Heart right ventricle (tissue), 16 donors: ENCODE measurements at regions not wholly inside any gene's neighbourhood (a gene's known extent, or its start where the extent isn't known, plus 50 kb on each side); places are given as distances from the start of the nearest gene placed in this dataset.

Experiments
- ATAC-seq, 8 donors: fragments of 200-7000 bp; cut with Tn5 transposase; one replicate each; pipeline ENCODE4 v1.9.1; 2020; ENCODE audit warnings: mild to moderate bottlenecking in 8 of 8, moderate library complexity in 8 of 8, moderate number of reproducible peaks in 1 of 8
- DNase-seq, 2 donors: peaks; one replicate each; pipeline ENCODE4 v3.0.0-alpha.2; 2020
- H3K27ac ChIP-seq, 10 donors: fragments of 200-600 bp; sonication (generic) in 2 of 10; one replicate each; pipeline versions ENCODE4 v1.5.0 to v1.8.0; 2020 to 2022; ENCODE audit warnings: mild to moderate bottlenecking in 3 of 10
- H3K27me3 ChIP-seq, 7 donors: fragments of 200-600 bp; one replicate each; pipeline ENCODE4 v1.8.0; 2021 to 2022; ENCODE audit warnings: mild to moderate bottlenecking in 2 of 7
- H3K36me3 ChIP-seq, 9 donors: fragments of 200-600 bp; sonication (generic) in 1 of 9; one replicate each; pipeline versions ENCODE4 v1.5.0 to v1.8.0; 2020 to 2022; ENCODE audit warnings: mild to moderate bottlenecking in 2 of 9
- H3K4me1 ChIP-seq, 9 donors: fragments of 200-600 bp; sonication (generic) in 1 of 9; one replicate each; pipeline versions ENCODE4 v1.5.0 to v1.8.0; 2020 to 2022; ENCODE audit warnings: mild to moderate bottlenecking in 4 of 9
- H3K4me3 ChIP-seq, 10 donors: fragments of 200-600 bp; sonication (generic) in 2 of 10; one replicate each; pipeline versions ENCODE4 v1.5.0 to v1.8.0; 2020 to 2022; ENCODE audit warnings: mild to moderate bottlenecking in 7 of 10, moderate library complexity in 2 of 10
- H3K9me3 ChIP-seq, 11 donors: fragments of 200-600 bp in 10 of 11; sonication (generic) in 2 of 11; one replicate each; pipeline versions ENCODE4 v1.5.0 to v1.8.0; 2013 to 2022; ENCODE audit warnings: mild to moderate bottlenecking in 2 of 11, control low read depth in 1 of 11, moderate library complexity in 1 of 11
- WGBS, 2 donors: extraction: QIAGEN DNeasy Blood & Tissue Kit; methylation state at CpG; one replicate each; pipeline ENCODE4 v1.1.7; 2013; ENCODE audit warnings: inconsistent platforms in 1 of 2; 5-methylcytosine and 5-hydroxymethylcytosine counted together
- intact Hi-C, 10 donors: fragments of 100-400 bp; cut with DNase I; formaldehyde crosslinking; loops; one replicate each; pipeline versions ENCODE4 v1.11.1 to v1.14.2; 2022
- TF ChIP-seq, protein P1 (sequence below), 9 donors: fragments of 200-600 bp; sonication (generic) in 2 of 9; IDR thresholded peaks; one replicate each; pipeline versions ENCODE4 v1.5.0 to v1.8.0; 2021 to 2022; ENCODE audit warnings: antibody characterized with exemption in 9 of 9, mild to moderate bottlenecking in 5 of 9, moderate library complexity in 1 of 9
- donor health status: Arrhythmogenic right ventricular cardiomyopathy.
- donor health status: ischemic (EF 13 %, LVEDD 7.1; RV severe dilation, severe dysfunction).
- donor health status: healthy with polysubstance abuse.
- donor health status: DM: no; HTN: yes; CAD: no.
- donor health status: DM: no; HTN: no; CAD: no.
- donor health status: ischemic (EF 25% LVEDD 6.9; RV normal size, moderate dysfunction).
- donor health status: ischemic (EF 25% LVEDD 5.7; RV mildly dilated, moderate dysfunction).
- donor health status: healthy.
- donor health status: DM: yes; HTN: yes; CAD: no.
- donor health status: Ischemic cardiomyopathy.
- donor health status: ischemic (EF 35%, LVEDD 5.7; RV mildly dilated, moderate dysfunction).
- donor health status: nonischemic (EF 11% LVEDD 7.7; RV severe dilation, severe dysfunction).
- donor health status: DM: yes; HTN: yes; CAD: no.
- donor health status: PGD.
- donor health status: ischemic (EF 29% LVEDD 5.4; RV normal size, mild dysfunction).
- donor health status: nonischemic (EF 23%, LVEDD 6.1; RV moderate dilation, normal function).

DNA sequence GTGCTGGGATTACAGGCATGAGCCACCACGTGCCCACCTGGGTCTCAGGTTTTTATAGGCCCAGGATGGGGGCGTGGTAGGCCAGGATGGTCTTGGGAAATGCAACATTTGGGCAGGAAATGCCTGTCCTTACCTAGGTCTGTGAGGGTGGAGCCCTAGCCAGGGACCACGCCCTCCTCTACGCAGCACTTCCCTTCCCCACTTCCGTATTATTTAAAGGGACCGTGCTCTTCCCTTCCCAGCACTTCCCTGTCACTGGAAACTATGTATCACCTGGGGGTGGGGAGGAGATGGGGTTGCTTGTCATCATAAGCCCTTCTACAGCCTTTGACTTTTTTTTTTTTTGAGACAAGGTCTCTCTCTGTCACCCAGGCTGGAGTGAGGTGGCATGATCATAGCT is 238.9 kb upstream of the NLRP1 start:
- intact Hi-C loops = no loop called here
- ATAC-seq (no peak), DNase-seq (no peak)
- Histone ChIP-seq H3K4me1 (no peaks in the 10 kb centered on the region), H3K36me3 (no peaks in the 10 kb centered on the region), H3K9me3 (peaks cover 0 to 15% (median 0%) of the 10 kb centered on the region in 11 donors), H3K27ac (no peak overlapping the region), H3K27me3 (peaks cover 0 to 29% (median 16%) of the 10 kb centered on the region in 7 donors), H3K4me3 (no peak overlapping the region)
- TF ChIP-seq, protein P1, sequence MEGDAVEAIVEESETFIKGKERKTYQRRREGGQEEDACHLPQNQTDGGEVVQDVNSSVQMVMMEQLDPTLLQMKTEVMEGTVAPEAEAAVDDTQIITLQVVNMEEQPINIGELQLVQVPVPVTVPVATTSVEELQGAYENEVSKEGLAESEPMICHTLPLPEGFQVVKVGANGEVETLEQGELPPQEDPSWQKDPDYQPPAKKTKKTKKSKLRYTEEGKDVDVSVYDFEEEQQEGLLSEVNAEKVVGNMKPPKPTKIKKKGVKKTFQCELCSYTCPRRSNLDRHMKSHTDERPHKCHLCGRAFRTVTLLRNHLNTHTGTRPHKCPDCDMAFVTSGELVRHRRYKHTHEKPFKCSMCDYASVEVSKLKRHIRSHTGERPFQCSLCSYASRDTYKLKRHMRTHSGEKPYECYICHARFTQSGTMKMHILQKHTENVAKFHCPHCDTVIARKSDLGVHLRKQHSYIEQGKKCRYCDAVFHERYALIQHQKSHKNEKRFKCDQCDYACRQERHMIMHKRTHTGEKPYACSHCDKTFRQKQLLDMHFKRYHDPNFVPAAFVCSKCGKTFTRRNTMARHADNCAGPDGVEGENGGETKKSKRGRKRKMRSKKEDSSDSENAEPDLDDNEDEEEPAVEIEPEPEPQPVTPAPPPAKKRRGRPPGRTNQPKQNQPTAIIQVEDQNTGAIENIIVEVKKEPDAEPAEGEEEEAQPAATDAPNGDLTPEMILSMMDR (IDR thresholded peaks at IDR 0.05) = no peak
- WGBS, 2 donors = 46 to 68% methylated on average over 6 of the region's 6 CpGs

DNA sequence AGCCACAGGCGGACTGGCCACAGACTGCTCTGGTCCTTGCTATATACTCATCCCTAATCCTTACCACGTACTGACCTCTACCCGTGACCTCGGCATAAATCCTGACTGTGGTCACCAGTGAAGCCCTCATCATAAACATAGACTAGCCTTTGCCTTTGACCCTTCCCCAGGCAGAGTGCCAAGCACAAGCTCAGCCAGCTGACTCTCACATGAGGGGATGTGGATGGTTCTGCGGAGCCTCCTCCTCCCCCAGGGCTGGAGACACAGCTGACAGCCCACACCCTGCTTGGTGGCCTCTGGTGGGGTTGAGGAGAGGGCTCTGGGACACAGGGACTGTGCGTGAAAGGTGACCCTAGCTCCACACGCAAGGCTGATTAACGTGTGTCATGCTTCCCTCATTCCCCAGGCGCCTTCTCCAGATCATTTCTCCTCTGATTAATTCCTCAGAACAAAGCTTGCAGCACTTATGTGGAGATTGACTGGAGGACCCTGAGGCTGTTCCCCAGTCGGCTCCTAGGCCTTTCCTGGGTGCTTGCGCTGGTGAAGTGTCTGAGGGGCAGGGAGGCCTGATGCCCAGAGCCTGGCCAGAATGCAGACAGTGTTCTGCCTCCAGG is 241.5 kb upstream of the NLRP1 start:
- TF ChIP-seq, protein P1 (IDR thresholded peaks at IDR 0.05) = no peak
- 67 to 68% methylated on average over 11 of the region's 11 CpGs for WGBS, 2 donors
- H3K4me1 ChIP-seq = no peaks in the 10 kb centered on the region

DNA sequence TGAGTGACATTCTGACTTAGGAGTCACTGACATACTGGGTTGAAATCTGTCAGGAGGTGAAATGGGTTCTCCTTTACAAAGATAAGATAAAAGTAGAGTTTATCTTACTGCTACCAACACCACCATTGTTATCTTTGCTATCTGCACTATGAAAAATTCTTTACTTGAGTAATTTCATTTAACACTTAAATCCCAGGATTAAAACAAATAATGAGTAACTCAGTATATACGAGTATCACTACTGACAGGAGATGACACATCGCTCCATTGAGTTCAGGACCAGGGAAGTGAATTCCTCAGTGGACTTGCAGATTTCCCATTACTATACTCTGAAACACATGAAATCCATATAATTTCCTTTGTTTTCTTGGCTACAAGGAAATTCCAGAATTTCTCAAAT is 242.1 kb upstream of the NLRP1 start:
- Histone ChIP-seq H3K27ac (no peak overlapping the region), H3K4me1 (no peaks in the 10 kb centered on the region), H3K9me3 (peaks cover 0 to 15% (median 0%) of the 10 kb centered on the region in 11 donors), H3K4me3 (no peak overlapping the region), H3K27me3 (peaks cover 0 to 21% (median 5%) of the 10 kb centered on the region in 7 donors), H3K36me3 (no peaks in the 10 kb centered on the region)
- no peak for DNase-seq
- 83 to 84% methylated on average over 2 of the region's 2 CpGs for WGBS, 2 donors
- intact Hi-C loops = no loop called here
- TF ChIP-seq, protein P1 (IDR thresholded peaks at IDR 0.05) = no peak
- ATAC-seq = no peak

More for the DNA sequence above, 241.5 kb upstream of the NLRP1 start:
- Histone ChIP-seq H3K4me3 (no peak overlapping the region), H3K27ac (no peak overlapping the region), H3K27me3 (peaks cover 0 to 21% (median 11%) of the 10 kb centered on the region in 7 donors), H3K9me3 (peaks cover 0 to 15% (median 0%) of the 10 kb centered on the region in 11 donors), H3K36me3 (no peaks in the 10 kb centered on the region)
- intact Hi-C loops = no loop called here
- no peak for ATAC-seq
- DNase-seq = no peak

DNA sequence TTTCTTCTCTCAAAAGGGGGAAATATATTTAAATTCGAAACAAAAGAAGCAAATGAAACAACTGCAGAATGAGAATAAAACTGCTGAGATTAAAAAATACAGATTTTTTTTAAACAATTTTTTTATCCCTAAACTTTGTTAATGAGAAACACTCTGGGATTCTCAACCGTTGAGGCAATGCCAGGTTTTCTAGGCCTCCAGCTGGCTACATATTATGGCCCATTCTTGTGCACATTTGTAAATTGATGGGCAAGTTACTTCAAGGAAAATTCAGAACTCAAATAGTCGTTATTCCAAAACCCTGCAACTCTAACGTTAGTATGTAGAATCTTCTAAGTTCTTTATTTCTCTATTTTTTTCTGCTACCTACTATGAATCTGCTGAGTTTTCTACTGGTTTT is 239.3 kb upstream of the WSCD1 start:
- H3K9me3 ChIP-seq = peaks cover 0 to 15% (median 0%) of the 10 kb centered on the region in 11 donors
- intact Hi-C loops = no loop called here
- no peak overlapping the region for H3K27ac ChIP-seq
- WGBS, 2 donors = 66 to 72% methylated on average over 4 of the region's 4 CpGs
- no peaks in the 10 kb centered on the region for H3K36me3 ChIP-seq
- ATAC-seq = no peak
- DNase-seq = no peak
- no peaks in the 10 kb centered on the region for H3K4me1 ChIP-seq
- TF ChIP-seq, protein P1 (IDR thresholded peaks at IDR 0.05) = no peak
- H3K27me3 ChIP-seq = peaks cover 0 to 16% (median 2%) of the 10 kb centered on the region in 7 donors
- no peak overlapping the region for H3K4me3 ChIP-seq
